ENCODE measurements at regions not wholly inside any gene's neighbourhood (a gene's known extent, or its start where the extent isn't known, plus 50 kb on each side); places are given as distances from the start of the nearest gene placed in this dataset.

DNA sequence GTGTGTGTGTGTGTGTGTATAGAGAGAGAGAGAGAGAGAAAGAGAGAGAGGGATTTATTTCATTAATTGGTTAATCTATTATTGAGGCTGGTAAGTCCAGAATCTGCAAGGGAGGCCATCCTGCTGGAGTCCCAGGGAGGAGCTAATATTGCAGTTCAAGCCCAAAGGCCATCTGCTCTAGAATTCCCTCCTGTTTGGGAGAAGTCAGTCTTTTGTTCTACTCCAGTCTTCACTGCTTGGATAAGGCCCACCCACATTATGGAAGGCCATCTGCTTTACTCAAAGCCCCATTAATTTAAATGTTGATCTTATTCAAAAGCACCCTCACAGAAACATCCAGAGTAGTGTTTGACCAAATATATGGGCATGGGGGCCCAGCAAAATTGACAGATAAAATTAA lies 317.5 kb upstream of the RASGEF1B start:
- no peaks in the 10 kb centered on the region for H3K9me3 ChIP-seq (ENCODE audit: low read length)
- H2AFZ ChIP-seq (ENCODE audit: low read depth, low read length), result no peak overlapping the region
- H3K27me3 ChIP-seq (ENCODE audit: insufficient read depth, low read depth, low read length), result no peaks in the 10 kb centered on the region
- no peak for TF ChIP-seq TAF1 (IDR thresholded peaks at IDR 0.05; ENCODE audit: low read depth)
- TF ChIP-seq EP300 (conservative IDR thresholded peaks at IDR 0.05; ENCODE audit: poor library complexity, severe bottlenecking), result no peak
- no peak for TF ChIP-seq SMC3 (conservative IDR thresholded peaks at IDR 0.05; ENCODE audit: poor library complexity)
- H3K36me3 ChIP-seq (ENCODE audit: insufficient read depth, low read length), result no peaks in the 10 kb centered on the region
- H3K9me2 ChIP-seq (ENCODE audit: insufficient read depth, low read length), result no peaks in the 10 kb centered on the region
- H3K4me2 ChIP-seq (ENCODE audit: low read length), result no peak overlapping the region
- no peak overlapping the region for H3K27ac ChIP-seq (ENCODE audit: low read length)
- no peaks in the 10 kb centered on the region for H4K20me1 ChIP-seq (ENCODE audit: insufficient read depth)
- no peak overlapping the region for H3K9ac ChIP-seq (ENCODE audit: low read length)
- H3K79me2 ChIP-seq (replicated peaks; ENCODE audit: insufficient read depth, low read length), result no peaks in the 10 kb centered on the region
- no peak overlapping the region for H3K4me3 ChIP-seq (ENCODE audit: low read length)
- no peaks in the 10 kb centered on the region for H3F3A ChIP-seq (ENCODE audit: insufficient read depth, low read length, poor library complexity, severe bottlenecking)

DNA sequence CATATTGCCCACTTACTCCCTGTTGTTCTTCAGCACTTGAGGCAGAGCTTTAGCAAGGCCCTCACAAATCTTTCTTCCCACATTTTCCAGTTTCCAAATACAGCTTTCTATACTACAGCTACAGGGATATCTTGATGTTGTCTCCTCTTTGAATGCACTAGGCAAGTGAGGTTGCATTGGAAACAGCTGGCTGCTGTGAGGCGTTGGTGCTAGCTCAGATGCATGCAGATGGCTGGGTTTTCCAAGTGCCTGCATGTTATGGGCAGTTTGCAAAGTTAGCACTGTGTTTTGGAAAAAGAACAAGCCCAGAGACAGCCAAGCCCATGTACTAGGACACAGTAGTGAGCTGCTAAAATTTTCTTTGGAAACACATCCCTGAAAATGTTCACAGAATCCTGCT lies 315.1 kb upstream of the RASGEF1B start:
- no peak for TF ChIP-seq SMC3 (conservative IDR thresholded peaks at IDR 0.05; ENCODE audit: poor library complexity)
- no peak for TF ChIP-seq TAF1 (IDR thresholded peaks at IDR 0.05; ENCODE audit: low read depth)
- TF ChIP-seq POLR2AphosphoS5 (IDR thresholded peaks at IDR 0.05), result no peak
- Histone ChIP-seq H3K36me3 (ENCODE audit: insufficient read depth, low read length) (no peaks in the 10 kb centered on the region), H3K27me3 (ENCODE audit: insufficient read depth, low read depth, low read length) (no peaks in the 10 kb centered on the region), H3K9ac (ENCODE audit: low read length) (no peak overlapping the region), H4K20me1 (ENCODE audit: insufficient read depth) (no peaks in the 10 kb centered on the region), H2AFZ (ENCODE audit: low read depth, low read length) (no peak overlapping the region), H3K4me2 (ENCODE audit: low read length) (no peak overlapping the region), H3K9me2 (ENCODE audit: insufficient read depth, low read length) (no peaks in the 10 kb centered on the region), H3K27ac (ENCODE audit: low read length) (no peak overlapping the region), H3K79me2 (replicated peaks; ENCODE audit: insufficient read depth, low read length) (no peaks in the 10 kb centered on the region), H3K4me3 (ENCODE audit: low read length) (no peak overlapping the region), H3K9me3 (ENCODE audit: low read length) (no peaks in the 10 kb centered on the region), H3F3A (ENCODE audit: insufficient read depth, low read length, poor library complexity, severe bottlenecking) (no peaks in the 10 kb centered on the region)

DNA sequence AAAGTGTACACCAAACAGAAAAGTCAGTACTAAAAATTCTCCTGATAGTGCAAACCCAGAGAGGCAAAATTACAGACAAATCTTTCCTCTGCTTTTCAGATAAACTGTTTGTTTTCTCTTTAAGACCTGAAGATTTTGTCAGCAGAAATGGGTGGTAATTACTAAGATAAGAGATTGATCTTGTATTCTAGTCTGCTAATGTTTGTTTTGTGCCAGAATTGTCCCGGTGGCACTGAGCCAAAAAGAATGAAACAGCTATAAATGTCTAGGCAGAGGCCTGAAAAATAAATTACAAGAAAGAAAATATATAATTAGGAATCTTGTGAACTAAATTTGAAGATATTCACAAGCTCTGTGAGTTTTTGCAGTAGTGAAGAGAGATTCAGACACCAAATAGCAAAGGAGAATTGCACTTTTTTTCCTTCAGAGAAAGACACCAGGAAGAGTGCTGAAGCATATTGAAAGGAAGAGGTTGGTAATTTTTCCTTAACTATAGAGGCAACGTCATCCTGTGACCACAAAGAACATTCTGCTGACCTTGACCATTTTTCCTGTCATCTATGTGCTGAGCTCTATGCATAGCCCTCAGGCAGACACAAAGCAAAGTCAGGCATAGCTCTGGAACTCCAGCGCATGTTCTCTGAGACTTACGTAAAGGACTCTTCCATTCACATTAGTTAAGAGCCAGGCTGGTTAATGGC lies 314.5 kb upstream of the RASGEF1B start:
- H3K27me3 ChIP-seq (ENCODE audit: insufficient read depth, low read depth, low read length), result no peaks in the 10 kb centered on the region
- no peak overlapping the region for H3K27ac ChIP-seq (ENCODE audit: low read length)
- TF ChIP-seq SMC3 (conservative IDR thresholded peaks at IDR 0.05; ENCODE audit: poor library complexity) (no peak), POLR2AphosphoS5 (IDR thresholded peaks at IDR 0.05) (no peak), EP300 (conservative IDR thresholded peaks at IDR 0.05; ENCODE audit: poor library complexity, severe bottlenecking) (no peak), TAF1 (IDR thresholded peaks at IDR 0.05; ENCODE audit: low read depth) (no peak), REST (IDR thresholded peaks at IDR 0.05; ENCODE audit: borderline replicate concordance) (no peak), CTCF (IDR thresholded peaks at IDR 0.05; ENCODE audit: poor library complexity, severe bottlenecking) (no peak), RAD21 (conservative IDR thresholded peaks at IDR 0.05) (no peak), EZH2 (IDR thresholded peaks at IDR 0.05; ENCODE audit: borderline replicate concordance, insufficient read depth, low read length, poor library complexity, severe bottlenecking) (no peak), MXI1 (conservative IDR thresholded peaks at IDR 0.05; ENCODE audit: poor library complexity, severe bottlenecking) (no peak)

More for the DNA sequence above, 314.5 kb upstream of the RASGEF1B start:
- no peak overlapping the region for H3K4me2 ChIP-seq (ENCODE audit: low read length)
- H3K9ac ChIP-seq (ENCODE audit: low read length), result no peak overlapping the region
- H3F3A ChIP-seq (ENCODE audit: insufficient read depth, low read length, poor library complexity, severe bottlenecking), result no peaks in the 10 kb centered on the region
- no peaks in the 10 kb centered on the region for H3K36me3 ChIP-seq (ENCODE audit: insufficient read depth, low read length)
- H3K9me3 ChIP-seq (ENCODE audit: low read length), result no peaks in the 10 kb centered on the region
- no peak overlapping the region for H2AFZ ChIP-seq (ENCODE audit: low read depth, low read length)
- no peaks in the 10 kb centered on the region for H3K9me2 ChIP-seq (ENCODE audit: insufficient read depth, low read length)
- H4K20me1 ChIP-seq (ENCODE audit: insufficient read depth), result no peaks in the 10 kb centered on the region
- H3K79me2 ChIP-seq (replicated peaks; ENCODE audit: insufficient read depth, low read length), result no peaks in the 10 kb centered on the region
- no peak overlapping the region for H3K4me3 ChIP-seq (ENCODE audit: low read length)
